Trophoblast cell (in vitro differentiated cells and primary cell): ENCODE measurements at regions not wholly inside any gene's neighbourhood (a gene's known extent, or its start where the extent isn't known, plus 50 kb on each side); places are given as distances from the start of the nearest gene placed in this dataset.

ENCODE experiments used
- DNase-seq, 2 donors: peaks; one replicate each; pipeline ENCODE4 v3.0.0-alpha.2; 2016
- H2AFZ ChIP-seq: 2 replicates; pipeline ENCODE4 v1.6.1; 2013; ENCODE audit warnings: low read length, moderate library complexity, mild to moderate bottlenecking; ENCODE audit not compliant: insufficient read depth, poor library complexity
- H2AK5ac ChIP-seq: 2 replicates; pipeline ENCODE4 v1.6.1; 2013; ENCODE audit warnings: mild to moderate bottlenecking, low read length
- H2BK120ac ChIP-seq: 2 replicates; pipeline ENCODE4 v1.6.1; 2013; ENCODE audit warnings: low read length, mild to moderate bottlenecking, moderate library complexity; ENCODE audit not compliant: insufficient read depth, poor library complexity
- H2BK12ac ChIP-seq: 2 replicates; pipeline ENCODE4 v1.6.1; 2013; ENCODE audit warnings: mild to moderate bottlenecking, low read length, moderate library complexity
- H2BK5ac ChIP-seq: 2 replicates; pipeline ENCODE4 v1.6.1; 2013; ENCODE audit warnings: low read length, low read depth, moderate library complexity, mild to moderate bottlenecking; ENCODE audit not compliant: poor library complexity
- H3K14ac ChIP-seq: 2 replicates; pipeline ENCODE4 v1.6.1; 2013; ENCODE audit warnings: mild to moderate bottlenecking, low read length
- H3K18ac ChIP-seq: 2 replicates; pipeline ENCODE4 v1.6.1; 2013; ENCODE audit warnings: mild to moderate bottlenecking, low read length
- H3K23ac ChIP-seq: 2 replicates; pipeline ENCODE4 v1.6.1; 2013; ENCODE audit warnings: low read length
- H3K27ac ChIP-seq: 2 replicates; pipeline ENCODE4 v1.5.1; 2013; ENCODE audit warnings: low read depth, mild to moderate bottlenecking, inconsistent platforms, low read length, moderate library complexity
- H3K27me3 ChIP-seq: 2 replicates; pipeline ENCODE4 v1.6.1; 2013; ENCODE audit warnings: inconsistent platforms, mild to moderate bottlenecking, low read length, moderate library complexity; ENCODE audit not compliant: insufficient read depth
- H3K36me3 ChIP-seq, 2 experiments: 1 replicate in 1 of 2; 2 replicates in 1 of 2; pipeline ENCODE4 v1.6.1; 2013; ENCODE audit warnings: low read length in 2 of 2, mild to moderate bottlenecking in 2 of 2, moderate library complexity in 1 of 2; ENCODE audit not compliant: insufficient read depth in 2 of 2, control insufficient read depth in 1 of 2
- H3K4ac ChIP-seq: 2 replicates; pipeline ENCODE4 v1.6.1; 2013; ENCODE audit warnings: low read depth, mild to moderate bottlenecking, low read length, moderate library complexity
- H3K4me1 ChIP-seq, 2 experiments: 1 replicate in 1 of 2; 2 replicates in 1 of 2; pipeline ENCODE4 v1.6.1; 2013; ENCODE audit warnings: low read length in 2 of 2, mild to moderate bottlenecking in 2 of 2, moderate library complexity in 1 of 2; ENCODE audit not compliant: insufficient read depth in 2 of 2, control insufficient read depth in 1 of 2
- H3K4me2 ChIP-seq: 2 replicates; pipeline ENCODE4 v1.6.1; 2013; ENCODE audit warnings: inconsistent platforms, mild to moderate bottlenecking, low read length, moderate library complexity
- H3K4me3 ChIP-seq: 2 replicates; pipeline ENCODE4 v1.5.1; 2013; ENCODE audit warnings: mild to moderate bottlenecking, low read depth, low read length, inconsistent platforms
- H3K79me1 ChIP-seq: one replicate; pipeline ENCODE4 v1.6.1; 2013; ENCODE audit warnings: low read length
- H3K79me2 ChIP-seq: 2 replicates; pipeline ENCODE4 v1.6.1; 2013; ENCODE audit warnings: low read length, mild to moderate bottlenecking; ENCODE audit not compliant: control insufficient read depth, insufficient read depth, poor library complexity
- H3K9ac ChIP-seq: 2 replicates; pipeline ENCODE4 v1.6.1; 2013; ENCODE audit warnings: mild to moderate bottlenecking, low read length
- H3K9me3 ChIP-seq: 2 replicates; pipeline ENCODE4 v1.6.1; 2013; ENCODE audit warnings: low read depth, mild to moderate bottlenecking, control low read depth, inconsistent platforms, low read length; ENCODE audit not compliant: insufficient read depth
- H4K12ac ChIP-seq: 2 replicates; pipeline ENCODE4 v1.6.1; 2013; ENCODE audit warnings: low read depth, mild to moderate bottlenecking, low read length, moderate library complexity
- H4K8ac ChIP-seq: 2 replicates; pipeline ENCODE4 v1.6.1; 2013; ENCODE audit warnings: low read depth, mild to moderate bottlenecking, low read length, moderate library complexity
- H4K91ac ChIP-seq: one replicate; pipeline ENCODE4 v1.6.1; 2013; ENCODE audit warnings: low read depth, mild to moderate bottlenecking, low read length, moderate library complexity
- WGBS: extraction: QIAGEN DNeasy Blood & Tissue Kit; methylation state at CpG from one replicate; pipeline ENCODE4 v1.1.7; 2013; ENCODE audit warnings: missing lambda C conversion rate; ENCODE audit not compliant: insufficient read length, insufficient coverage; ENCODE audit errors: extremely low coverage; 5-methylcytosine and 5-hydroxymethylcytosine counted together

DNA sequence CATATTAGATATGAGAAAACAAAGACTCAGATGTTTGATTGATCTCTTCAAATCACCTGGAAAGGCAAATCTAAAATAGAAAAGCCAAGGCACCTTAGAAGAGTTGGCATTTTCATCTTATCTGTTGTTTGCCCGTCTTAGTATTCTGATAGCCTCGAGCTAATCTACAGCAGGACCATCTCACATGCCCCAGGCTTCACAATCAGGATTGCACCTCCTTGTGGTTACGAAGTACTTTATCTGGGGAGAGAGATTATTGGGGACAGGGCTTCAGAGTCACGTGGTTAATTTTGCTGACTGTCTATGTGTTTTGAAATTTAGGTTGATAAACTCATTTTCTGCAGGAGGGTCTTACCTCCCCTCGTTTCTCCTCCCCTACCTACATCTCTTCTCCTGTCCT lies 313.1 kb upstream of the ANXA10 start:
- Histone ChIP-seq H3K4ac (no peak overlapping the region), H3K27ac (no peak overlapping the region), H4K91ac (no peak overlapping the region), H3K4me1 (no peaks in the 10 kb centered on the region), H3K36me3 (no peaks in the 10 kb centered on the region), H3K4me3 (no peak overlapping the region), H2AFZ (no peak overlapping the region), H3K4me2 (no peak overlapping the region), H3K14ac (no peak overlapping the region), H2BK120ac (no peak overlapping the region), H3K23ac (no peak overlapping the region), H3K18ac (no peak overlapping the region), H3K79me1 (no peaks in the 10 kb centered on the region), H3K9ac (no peak overlapping the region), H3K79me2 (no peaks in the 10 kb centered on the region), H3K9me3 (no peaks in the 10 kb centered on the region), H3K27me3 (no peaks in the 10 kb centered on the region), H2AK5ac (no peak overlapping the region), H4K12ac (no peak overlapping the region), H4K8ac (no peak overlapping the region), H2BK12ac (no peak overlapping the region), H2BK5ac (no peak overlapping the region)
- no peak for DNase-seq
- no CpG with 5 or more reads among the region's 5 CpGs for WGBS

- no peak overlapping the region for H4K91ac ChIP-seq
- no peaks in the 10 kb centered on the region for H3K36me3 ChIP-seq
- no peak overlapping the region for H3K4me3 ChIP-seq
- no peak overlapping the region for H3K9ac ChIP-seq
- H3K14ac ChIP-seq = no peak overlapping the region
- H3K18ac ChIP-seq = no peak overlapping the region
- H3K79me2 ChIP-seq = no peaks in the 10 kb centered on the region
- no peak overlapping the region for H3K4ac ChIP-seq
- no peak overlapping the region for H4K8ac ChIP-seq
- H3K79me1 ChIP-seq = no peaks in the 10 kb centered on the region
- WGBS = no CpG with 5 or more reads among the region's 5 CpGs
- no peak overlapping the region for H3K23ac ChIP-seq
- no peak overlapping the region for H3K4me2 ChIP-seq
- no peaks in the 10 kb centered on the region for H3K4me1 ChIP-seq
- no peak for DNase-seq
- H2BK12ac ChIP-seq = no peak overlapping the region
- H3K27me3 ChIP-seq = no peaks in the 10 kb centered on the region
- no peak overlapping the region for H3K27ac ChIP-seq
- no peak overlapping the region for H2AK5ac ChIP-seq
- H2BK120ac ChIP-seq = no peak overlapping the region
- no peak overlapping the region for H4K12ac ChIP-seq
- H3K9me3 ChIP-seq = no peaks in the 10 kb centered on the region
- no peak overlapping the region for H2BK5ac ChIP-seq
- H2AFZ ChIP-seq = no peak overlapping the region
Observed at GRCh38 chr4:167779864-167780263, 312.5 kb upstream of the ANXA10 start.

DNA sequence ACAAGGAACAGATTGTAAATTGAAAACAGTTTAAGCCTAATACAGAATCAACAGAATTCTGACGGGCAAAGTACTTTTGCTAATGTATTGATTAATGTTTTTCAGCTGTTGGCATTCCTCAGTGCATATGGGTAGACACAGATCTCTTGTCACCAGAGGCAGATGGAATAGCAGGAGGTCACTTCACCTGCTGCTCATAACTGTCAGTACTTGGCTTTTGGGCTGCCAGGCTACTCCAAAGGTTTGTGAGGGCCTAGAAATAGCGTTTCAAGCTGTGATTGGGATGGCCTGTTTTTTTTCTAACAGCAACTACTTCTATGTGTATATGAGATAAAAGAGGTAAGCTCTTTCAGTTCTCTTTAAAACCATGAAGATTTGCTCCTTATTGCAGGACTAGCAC lies 307.5 kb upstream of the ANXA10 start:
- no peak overlapping the region for H3K14ac ChIP-seq
- H4K91ac ChIP-seq = no peak overlapping the region
- no peak overlapping the region for H3K9ac ChIP-seq
- no peaks in the 10 kb centered on the region for H3K79me2 ChIP-seq
- no peak overlapping the region for H2BK12ac ChIP-seq
- no peak overlapping the region for H3K4ac ChIP-seq
- H2AK5ac ChIP-seq = no peak overlapping the region
- no peak overlapping the region for H3K23ac ChIP-seq
- no peak for DNase-seq
- no peak overlapping the region for H2AFZ ChIP-seq
- H3K79me1 ChIP-seq = no peaks in the 10 kb centered on the region
- no peak overlapping the region for H3K4me2 ChIP-seq
- H2BK120ac ChIP-seq = no peak overlapping the region
- H4K8ac ChIP-seq = no peak overlapping the region
- H3K9me3 ChIP-seq = no peaks in the 10 kb centered on the region
- H3K4me3 ChIP-seq = no peak overlapping the region
- no CpG with 5 or more reads among the region's 2 CpGs for WGBS
- no peak overlapping the region for H3K27ac ChIP-seq
- no peak overlapping the region for H3K18ac ChIP-seq
- no peak overlapping the region for H4K12ac ChIP-seq
- no peak overlapping the region for H2BK5ac ChIP-seq
- no peaks in the 10 kb centered on the region for H3K4me1 ChIP-seq
- no peaks in the 10 kb centered on the region for H3K36me3 ChIP-seq
- H3K27me3 ChIP-seq = no peaks in the 10 kb centered on the region

- Histone ChIP-seq H3K23ac (no peak overlapping the region), H2BK120ac (no peak overlapping the region), H3K79me1 (no peaks in the 10 kb centered on the region), H2AK5ac (no peak overlapping the region), H3K27me3 (no peaks in the 10 kb centered on the region), H3K9me3 (no peaks in the 10 kb centered on the region), H3K18ac (no peak overlapping the region), H4K91ac (no peak overlapping the region), H2BK5ac (no peak overlapping the region), H2AFZ (no peak overlapping the region), H3K14ac (no peak overlapping the region), H3K27ac (no peak overlapping the region), H4K12ac (no peak overlapping the region), H3K9ac (no peak overlapping the region), H3K36me3 (no peaks in the 10 kb centered on the region), H2BK12ac (no peak overlapping the region), H4K8ac (no peak overlapping the region), H3K4me1 (no peaks in the 10 kb centered on the region), H3K4me3 (no peak overlapping the region), H3K4ac (no peak overlapping the region), H3K79me2 (no peaks in the 10 kb centered on the region), H3K4me2 (no peak overlapping the region)
- WGBS = no CpG with 5 or more reads among the region's 1 CpG
- no peak for DNase-seq
Observed at GRCh38 chr4:167785523-167785922, 306.8 kb upstream of the ANXA10 start.
